Colonic mucosa (tissue), 4 donors: ENCODE measurements at regions not wholly inside any gene's neighbourhood (a gene's known extent, or its start where the extent isn't known, plus 50 kb on each side); places are given as distances from the start of the nearest gene placed in this dataset.
"Not testable (repeated sequence)": the region's sequence is repeated elsewhere in the genome, so short reads cannot be mapped to it uniquely, and the experiment has no call there.

Experiments used
- DNase-seq: peaks from one replicate; pipeline ENCODE4 v3.0.0-alpha.2; 2020
- H3K27ac ChIP-seq: fragments of 200-600 bp; one replicate; pipeline ENCODE4 v1.8.0; 2021
- H3K27me3 ChIP-seq: fragments of 200-600 bp; one replicate; pipeline ENCODE4 v1.8.0; 2021
- H3K36me3 ChIP-seq: fragments of 200-600 bp; one replicate; pipeline ENCODE4 v1.8.0; 2021
- H3K4me1 ChIP-seq: fragments of 200-600 bp; one replicate; pipeline ENCODE4 v1.8.0; 2021; ENCODE audit warnings: mild to moderate bottlenecking
- H3K4me3 ChIP-seq: fragments of 200-600 bp; one replicate; pipeline ENCODE4 v1.8.0; 2021
- H3K9ac ChIP-seq, 2 donors: one replicate each; pipeline ENCODE4 v1.7.0; 2013; ENCODE audit warnings: control low read depth in 2 of 2, low read depth in 2 of 2, low read length in 2 of 2
- H3K9me3 ChIP-seq: fragments of 200-600 bp; one replicate; pipeline ENCODE4 v1.8.0; 2021
- CTCF ChIP-seq: fragments of 200-600 bp; IDR thresholded peaks from one replicate; pipeline ENCODE4 v1.8.0; 2022; ENCODE audit warnings: antibody characterized with exemption, mild to moderate bottlenecking
- intact Hi-C: fragments of 100-400 bp; cut with DNase I; formaldehyde crosslinking; loops from one replicate; pipeline ENCODE4 v1.14.1; 2022
- donor health status: healthy.
- donor health status: DM: no; HTN: no; CAD: no.
- donor health status: DM: no; HTN: no; CAD: no.

- Histone ChIP-seq H3K27me3 (peaks cover 3% of the 10 kb centered on the region), H3K9me3 (no peaks in the 10 kb centered on the region), H3K9ac (no peak overlapping the region), H3K36me3 (no peaks in the 10 kb centered on the region), H3K27ac (no peak overlapping the region), H3K4me1 (no peaks in the 10 kb centered on the region), H3K4me3 (no peak overlapping the region)
- intact Hi-C loops, result no loop called here
- no peak for DNase-seq
- no peak for TF ChIP-seq CTCF
Measured at GRCh38 chr5:163162645-163163044, 274.8 kb upstream of the CCNG1 start.

- DNase-seq, result no peak
- intact Hi-C loops, result no loop called here
- Histone ChIP-seq H3K27me3 (peaks cover 3% of the 10 kb centered on the region), H3K27ac (no peak overlapping the region), H3K4me1 (no peaks in the 10 kb centered on the region), H3K36me3 (no peaks in the 10 kb centered on the region), H3K9ac (no peak overlapping the region), H3K9me3 (no peaks in the 10 kb centered on the region), H3K4me3 (no peak overlapping the region)
- TF ChIP-seq CTCF, result no peak
Measured at GRCh38 chr5:163163858-163164257, 273.5 kb upstream of the CCNG1 start.

- intact Hi-C loops, result no loop called here
- DNase-seq, result no peak
- H3K27ac ChIP-seq, result no peak overlapping the region
- H3K4me1 ChIP-seq, result no peaks in the 10 kb centered on the region
- no peak for TF ChIP-seq CTCF
- H3K27me3 ChIP-seq, result peaks cover 3% of the 10 kb centered on the region
- H3K4me3 ChIP-seq, result no peak overlapping the region
- no peaks in the 10 kb centered on the region for H3K36me3 ChIP-seq
- no peak overlapping the region for H3K9ac ChIP-seq
- H3K9me3 ChIP-seq, result no peaks in the 10 kb centered on the region
Measured at GRCh38 chr5:163165277-163165676, 272.1 kb upstream of the CCNG1 start.

GRCh38 chr5:163170161-163170560, 267.2 kb upstream of the CCNG1 start:
- H3K4me1 ChIP-seq, H3K27ac ChIP-seq, intact Hi-C loops, DNase-seq, H3K4me3 ChIP-seq, H3K27me3 ChIP-seq, H3K9me3 ChIP-seq, H3K36me3 ChIP-seq, H3K9ac ChIP-seq: not testable (repeated sequence)

GRCh38 chr5:163172540-163173338, 264.7 kb upstream of the CCNG1 start:
- H3K4me1 ChIP-seq, result no peaks in the 10 kb centered on the region
- H3K36me3 ChIP-seq, result no peaks in the 10 kb centered on the region
- H3K9ac ChIP-seq, result no peak overlapping the region
- no peaks in the 10 kb centered on the region for H3K9me3 ChIP-seq
- H3K4me3 ChIP-seq, result no peak overlapping the region
- TF ChIP-seq CTCF, result no peak
- no peaks in the 10 kb centered on the region for H3K27me3 ChIP-seq
- DNase-seq, result no peak
- H3K27ac ChIP-seq, result no peak overlapping the region
- intact Hi-C loops, result no loop called here

- DNase-seq, result no peak
- H3K27me3 ChIP-seq, result no peaks in the 10 kb centered on the region
- H3K36me3 ChIP-seq, result no peaks in the 10 kb centered on the region
- intact Hi-C loops, result no loop called here
- no peak overlapping the region for H3K9ac ChIP-seq
- no peaks in the 10 kb centered on the region for H3K9me3 ChIP-seq
- H3K27ac ChIP-seq, result no peak overlapping the region
- no peak overlapping the region for H3K4me3 ChIP-seq
- TF ChIP-seq CTCF, result no peak
- H3K4me1 ChIP-seq, result no peaks in the 10 kb centered on the region
Measured at GRCh38 chr5:163177971-163178370, 259.4 kb upstream of the CCNG1 start.
